GM10248 (cell line): ENCODE measurements at regions not wholly inside any gene's neighbourhood (a gene's known extent, or its start where the extent isn't known, plus 50 kb on each side); places are given as distances from the start of the nearest gene placed in this dataset.

Experiments used
- CTCF ChIA-PET: fragments of 300-600 bp; sonication (Branson Sonifier 250); formaldehyde crosslinking; extraction: SDS; loops from one replicate; lab custom pipeline; 2021; ENCODE audit warnings: antibody characterized with exemption; lab: Yijun Ruan, JAX
- POLR2A ChIA-PET: fragments of 350-650 bp; sonication (Branson Sonifier 250); formaldehyde crosslinking; extraction: SDS; loops from one replicate; lab custom pipeline; 2020; ENCODE audit warnings: antibody characterized with exemption; lab: Yijun Ruan, JAX
- DNase-seq: peaks from one replicate; pipeline ENCODE4 v3.0.0; 2012; ENCODE audit errors: extremely low spot score
- CTCF ChIP-seq: IDR thresholded peaks from 2 replicates; pipeline ENCODE4 v1.5.1; 2012; ENCODE audit warnings: mild to moderate bottlenecking, low read depth; ENCODE audit errors: extremely low read depth, missing control alignments, control extremely low read depth

- no peak for TF ChIP-seq CTCF
- POLR2A ChIA-PET, result no interaction called here
- CTCF ChIA-PET, result interaction anchor here (1.0 kb wide), 1 partner anchor 12 kb away, joined by 3 read pairs; no protein-coding TSS in a partner anchor
- DNase-seq, result no peak
These were observed 271.7 kb downstream of the ARHGAP12 start for GRCh38 chr10:31656851-31657433.

DNA sequence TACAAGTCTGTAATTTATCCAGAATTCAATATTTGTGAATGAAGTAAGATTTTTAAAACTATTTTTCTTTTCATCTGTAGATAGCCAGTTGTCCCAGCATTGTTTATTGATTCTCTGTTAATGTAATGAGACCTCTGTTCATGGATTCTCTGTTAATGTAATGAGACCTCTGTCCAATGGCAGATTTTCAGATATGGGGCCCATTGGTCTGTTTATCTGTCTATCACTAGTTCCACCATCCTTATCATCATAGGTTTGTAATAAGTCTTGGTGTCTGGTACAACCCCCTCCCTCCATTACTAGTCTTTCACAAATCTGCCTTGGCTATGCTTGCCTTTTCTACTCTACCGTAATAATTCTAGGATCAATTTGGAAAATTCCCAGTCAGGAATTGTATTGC lies 276.6 kb downstream of the ARHGAP12 start:
- ChIA-PET CTCF (interaction anchor here (1.1 kb wide), 1 partner anchor 11 kb away, joined by 4 read pairs; no protein-coding TSS in a partner anchor), POLR2A (no interaction called here)
- DNase-seq, result no peak
- no peak for TF ChIP-seq CTCF

DNA sequence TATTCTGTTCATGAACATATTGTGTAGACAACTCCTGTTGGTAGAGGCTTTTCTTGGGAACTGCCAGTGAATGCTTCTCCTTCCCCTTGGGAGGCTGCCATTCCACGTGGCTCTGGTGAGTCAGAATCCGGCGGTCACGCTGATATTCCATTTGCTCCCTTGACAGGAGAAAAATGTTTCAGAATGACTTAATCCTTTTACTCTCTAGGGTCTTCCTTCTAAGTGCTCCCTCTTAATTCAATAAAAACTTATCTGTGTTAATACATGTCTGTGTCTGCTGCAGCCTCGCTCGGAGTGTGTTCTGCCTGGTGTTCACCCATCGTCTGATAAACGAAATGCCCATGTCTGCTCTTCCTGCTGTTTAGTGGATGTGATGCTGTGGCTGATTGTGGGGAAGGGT lies 278.6 kb downstream of the ARHGAP12 start:
- no peak for DNase-seq
- ChIA-PET POLR2A (no interaction called here), CTCF (no interaction called here)
- TF ChIP-seq CTCF, result no peak

DNA sequence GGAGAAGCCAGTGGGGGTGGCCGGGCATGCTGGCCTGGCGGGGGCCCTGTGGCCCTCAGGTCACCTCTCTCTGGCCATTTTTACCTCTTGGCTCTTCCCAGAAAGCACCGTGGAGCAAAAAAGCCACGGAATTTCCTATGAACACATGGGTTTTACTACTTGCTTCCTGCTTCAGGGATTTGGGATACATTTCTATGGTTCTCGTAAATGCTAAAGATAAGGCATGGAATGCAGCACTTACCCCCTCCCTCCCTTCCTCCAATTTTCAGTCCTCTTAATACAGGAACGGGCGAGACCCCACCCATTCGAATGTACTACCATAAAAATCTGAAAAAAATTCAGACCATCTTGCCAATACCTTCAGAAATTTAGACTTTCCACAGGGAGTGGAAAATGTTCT lies 279.7 kb downstream of the ARHGAP12 start:
- no peak for DNase-seq
- no peak for TF ChIP-seq CTCF
- POLR2A ChIA-PET, result no interaction called here
- CTCF ChIA-PET, result no interaction called here

DNA sequence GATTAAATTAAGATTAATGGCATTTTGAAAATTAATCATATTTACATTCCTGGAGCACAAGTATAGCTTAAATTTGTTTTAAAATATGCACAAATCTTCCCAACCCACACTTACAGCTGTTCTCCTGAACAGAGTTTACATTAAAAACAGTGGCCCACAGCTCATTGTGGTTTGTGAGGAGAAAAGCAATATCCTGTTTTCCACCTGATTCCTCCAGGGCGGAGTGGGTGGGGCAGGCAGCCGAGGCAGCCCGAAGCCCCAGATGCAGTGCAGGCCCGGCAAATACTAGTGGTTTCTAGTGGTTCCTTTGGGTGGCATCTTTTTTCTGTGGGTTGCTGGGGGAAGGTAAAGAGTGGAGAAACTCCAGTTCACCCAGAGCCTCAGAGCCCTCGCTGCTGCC lies 280.8 kb downstream of the ARHGAP12 start:
- no peak for TF ChIP-seq CTCF
- POLR2A ChIA-PET, result no interaction called here
- CTCF ChIA-PET, result interaction anchor here (1.1 to 1.2 kb wide), 2 partner anchors 19 to 55 kb away, joined by 3 read pairs; no protein-coding TSS in a partner anchor
- no peak for DNase-seq

- no peak for TF ChIP-seq CTCF
- ChIA-PET CTCF (interaction anchor here (1.2 kb wide), 1 partner anchor 16 kb away, joined by 3 read pairs; no protein-coding TSS in a partner anchor), POLR2A (no interaction called here)
- DNase-seq, result no peak
These were observed 282.1 kb downstream of the ARHGAP12 start for GRCh38 chr10:31646519-31646918.
